ENCODE measurements at regions not wholly inside any gene's neighbourhood (a gene's known extent, or its start where the extent isn't known, plus 50 kb on each side); places are given as distances from the start of the nearest gene placed in this dataset.

DNA sequence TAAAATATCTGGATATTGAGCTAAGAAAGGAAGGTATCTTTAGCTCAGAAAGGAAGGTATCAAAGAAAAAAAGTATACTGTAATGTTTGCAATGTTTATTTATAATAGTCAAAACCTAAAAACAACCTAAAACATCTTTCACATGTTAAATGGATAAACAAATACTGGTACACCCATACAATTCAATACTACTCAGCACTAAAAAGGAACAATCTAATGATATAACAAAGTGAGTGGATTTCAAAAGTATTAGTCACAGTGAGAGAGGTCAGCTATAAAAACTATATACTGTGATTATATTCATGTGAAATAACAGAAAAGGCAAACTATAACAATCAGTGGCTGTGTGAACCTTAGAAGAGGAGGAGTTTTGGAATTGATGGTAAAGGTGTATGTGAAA lies 455.0 kb upstream of the FTMT start (continued):
- TF ChIP-seq ZNF225 (CRISPR knock-in tag; IDR thresholded peaks at IDR 0.05): no peak

DNA sequence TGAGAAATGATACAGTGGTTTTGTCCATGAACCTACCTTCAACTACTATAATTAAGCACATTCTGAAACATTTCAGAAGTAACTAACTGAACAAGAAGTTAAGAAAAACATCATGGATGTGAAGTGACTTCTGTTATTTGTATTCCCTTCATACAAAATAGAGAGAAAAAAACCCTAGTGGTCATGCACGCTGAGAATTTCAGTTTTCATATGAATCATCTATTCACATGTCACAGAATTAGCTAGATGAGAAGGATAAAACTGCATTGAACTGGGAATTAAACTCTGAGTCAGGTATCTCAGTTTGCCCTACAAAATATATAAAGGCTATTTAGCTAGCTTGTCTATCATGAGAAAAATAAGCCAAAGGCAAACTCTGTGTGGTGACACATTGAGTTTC lies 451.8 kb upstream of the FTMT start:
- ChIA-PET CTCF (ENCODE audit: low intra/inter-chr PET ratio, low total read pairs) (no interaction called here), POLR2A (no interaction called here)
- DNase-seq (ENCODE audit: low spot score): no peak
- Histone ChIP-seq H3K27me3 (ENCODE audit: control insufficient read depth in 1 of 2, insufficient read depth in 2 of 2, low read length in 2 of 2) (no peaks in the 10 kb centered on the region), H3K4me3 (replicated peaks in 1 of 3; ENCODE audit: insufficient read depth in 1 of 3, low read depth in 2 of 3, low read length in 3 of 3) (no peak overlapping the region), H3K4me1 (ENCODE audit: insufficient read depth, low read length) (no peaks in the 10 kb centered on the region), H2AFZ (ENCODE audit: low read length) (no peak overlapping the region), H3K79me2 (ENCODE audit: insufficient read depth, low read length) (no peaks in the 10 kb centered on the region), H3K4me2 (ENCODE audit: low read depth, low read length) (no peak overlapping the region), H3K9me3 (ENCODE audit: low read length) (no peaks in the 10 kb centered on the region), H3K9ac (ENCODE audit: insufficient read depth, low read depth, low read length) (no peak overlapping the region), H3K27ac (ENCODE audit: extremely low read length, insufficient read depth, low read length) (no peak overlapping the region), H3K36me3 (replicated peaks in 1 of 2; ENCODE audit: control insufficient read depth in 1 of 2, insufficient read depth in 2 of 2, low read length in 2 of 2) (no peaks in the 10 kb centered on the region), H4K20me1 (ENCODE audit: insufficient read depth, low read length) (no peaks in the 10 kb centered on the region)
- no peak for ATAC-seq
- intact Hi-C loops (cut with micrococcal nuclease; ENCODE audit: unreplicated experiment) (no loop called here), in situ Hi-C loops (cut with HindIII; ENCODE audit: extremely low pct_ligation_motif_present, low pct_unique_long_range_greater_than_20kb) (no loop called here)
- no peak for FAIRE-seq
- no TSS peak for BruUV-seq (replicated peaks)
- TF ChIP-seq, protein P1, sequence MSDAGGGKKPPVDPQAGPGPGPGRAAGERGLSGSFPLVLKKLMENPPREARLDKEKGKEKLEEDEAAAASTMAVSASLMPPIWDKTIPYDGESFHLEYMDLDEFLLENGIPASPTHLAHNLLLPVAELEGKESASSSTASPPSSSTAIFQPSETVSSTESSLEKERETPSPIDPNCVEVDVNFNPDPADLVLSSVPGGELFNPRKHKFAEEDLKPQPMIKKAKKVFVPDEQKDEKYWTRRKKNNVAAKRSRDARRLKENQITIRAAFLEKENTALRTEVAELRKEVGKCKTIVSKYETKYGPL (CRISPR knock-in tag; IDR thresholded peaks at IDR 0.05): no peak
- TF ChIP-seq RFXAP (CRISPR knock-in tag; IDR thresholded peaks at IDR 0.05; ENCODE audit: borderline replicate concordance) (no peak), PHF20 (CRISPR knock-in tag; IDR thresholded peaks at IDR 0.05) (no peak), AGO1 (IDR thresholded peaks at IDR 0.05; ENCODE audit: low read depth, low read length, poor library complexity, severe bottlenecking) (no peak), ZFX (CRISPR knock-in tag; IDR thresholded peaks at IDR 0.05; ENCODE audit: low read depth) (no peak), ZNF724P (CRISPR knock-in tag; IDR thresholded peaks at IDR 0.05; ENCODE audit: borderline replicate concordance) (no peak), ZNF101 (CRISPR knock-in tag; IDR thresholded peaks at IDR 0.05; ENCODE audit: borderline replicate concordance, low read depth) (no peak), TFAP4 (IDR thresholded peaks at IDR 0.05; ENCODE audit: borderline replicate concordance, low read depth) (no peak)
- TF ChIP-seq, protein P2, sequence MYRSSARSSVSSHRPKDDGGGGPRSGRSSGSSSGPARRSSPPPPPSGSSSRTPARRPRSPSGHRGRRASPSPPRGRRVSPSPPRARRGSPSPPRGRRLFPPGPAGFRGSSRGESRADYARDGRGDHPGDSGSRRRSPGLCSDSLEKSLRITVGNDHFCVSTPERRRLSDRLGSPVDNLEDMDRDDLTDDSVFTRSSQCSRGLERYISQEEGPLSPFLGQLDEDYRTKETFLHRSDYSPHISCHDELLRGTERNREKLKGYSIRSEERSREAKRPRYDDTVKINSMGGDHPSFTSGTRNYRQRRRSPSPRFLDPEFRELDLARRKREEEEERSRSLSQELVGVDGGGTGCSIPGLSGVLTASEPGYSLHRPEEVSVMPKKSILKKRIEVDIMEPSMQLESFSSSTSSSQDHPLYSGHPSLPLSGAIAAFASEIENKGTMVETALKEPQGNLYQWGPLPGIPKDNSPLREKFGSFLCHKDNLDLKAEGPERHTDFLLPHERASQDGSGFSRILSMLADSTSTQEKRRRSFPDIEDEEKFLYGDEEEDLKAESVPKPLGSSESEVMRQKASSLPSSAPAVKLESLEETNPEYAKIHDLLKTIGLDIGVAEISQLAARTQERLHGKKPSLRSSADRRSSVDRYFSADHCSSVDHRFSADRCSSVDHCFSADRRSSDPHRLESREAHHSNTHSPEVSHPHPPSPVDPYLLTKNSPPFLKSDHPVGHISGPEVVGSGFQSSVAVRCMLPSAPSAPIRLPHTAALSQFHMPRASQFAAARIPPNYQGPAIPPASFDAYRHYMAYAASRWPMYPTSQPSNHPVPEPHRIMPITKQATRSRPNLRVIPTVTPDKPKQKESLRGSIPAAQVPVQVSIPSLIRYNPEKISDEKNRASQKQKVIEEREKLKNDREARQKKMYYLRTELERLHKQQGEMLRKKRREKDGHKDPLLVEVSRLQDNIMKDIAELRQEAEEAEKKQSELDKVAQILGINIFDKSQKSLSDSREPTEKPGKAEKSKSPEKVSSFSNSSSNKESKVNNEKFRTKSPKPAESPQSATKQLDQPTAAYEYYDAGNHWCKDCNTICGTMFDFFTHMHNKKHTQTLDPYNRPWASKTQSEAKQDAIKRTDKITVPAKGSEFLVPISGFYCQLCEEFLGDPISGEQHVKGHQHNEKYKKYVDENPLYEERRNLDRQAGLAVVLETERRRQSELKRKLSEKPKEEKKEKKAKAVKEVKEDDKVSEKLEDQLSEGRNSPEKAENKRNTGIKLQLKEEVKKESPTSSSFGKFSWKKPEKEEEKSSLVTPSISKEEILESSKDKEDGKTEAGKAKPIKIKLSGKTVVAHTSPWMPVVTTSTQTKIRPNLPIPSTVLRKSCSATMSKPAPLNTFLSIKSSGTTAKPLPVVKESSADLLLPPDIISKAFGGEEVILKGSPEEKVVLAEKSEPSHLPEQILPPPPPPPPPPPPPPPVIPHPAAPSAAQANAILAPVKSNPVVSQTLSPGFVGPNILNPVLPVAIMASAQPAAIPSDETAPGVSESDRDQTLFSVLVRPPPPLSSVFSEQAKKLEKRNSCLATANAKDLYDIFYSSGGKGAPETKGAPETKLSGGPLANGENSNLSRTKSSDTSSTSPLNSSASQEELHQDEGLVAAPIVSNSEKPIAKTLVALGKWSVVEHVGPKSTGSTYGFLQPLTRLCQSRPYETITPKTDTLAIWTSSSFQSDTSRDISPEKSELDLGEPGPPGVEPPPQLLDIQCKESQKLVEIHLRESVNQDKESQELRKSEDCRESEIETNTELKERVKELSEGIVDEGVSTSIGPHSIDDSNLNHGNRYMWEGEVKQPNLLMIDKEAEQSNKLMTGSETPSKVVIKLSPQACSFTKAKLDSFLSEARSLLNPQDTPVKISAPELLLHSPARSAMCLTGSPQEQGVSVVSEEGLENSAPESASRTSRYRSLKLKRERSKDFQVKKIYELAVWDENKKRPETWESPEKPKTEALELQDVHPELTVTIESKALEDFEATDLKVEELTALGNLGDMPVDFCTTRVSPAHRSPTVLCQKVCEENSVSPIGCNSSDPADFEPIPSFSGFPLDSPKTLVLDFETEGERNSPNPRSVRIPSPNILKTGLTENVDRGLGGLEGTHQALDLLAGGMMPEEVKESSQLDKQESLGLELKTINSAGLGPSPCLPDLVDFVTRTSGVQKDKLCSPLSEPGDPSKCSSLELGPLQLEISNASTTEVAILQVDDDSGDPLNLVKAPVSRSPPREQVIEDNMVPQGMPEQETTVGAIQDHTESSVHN (CRISPR knock-in tag; IDR thresholded peaks at IDR 0.05): no peak
- 3% methylated on average over 1 of the region's 1 CpG for WGBS (ENCODE audit: low lambda C conversion rate)
